K562 (cell line): ENCODE measurements at regions not wholly inside any gene's neighbourhood (a gene's known extent, or its start where the extent isn't known, plus 50 kb on each side); places are given as distances from the start of the nearest gene placed in this dataset.
A peak's percentile ranks its signal among the peaks of the same experiment; 100 is the strongest.

Source experiments
- ATF7 ChIP-seq: fragments of 450-650 bp; IDR thresholded peaks from 2 replicates; pipeline ENCODE4 v1.7.1; 2014; ENCODE audit warnings: mild to moderate bottlenecking, moderate library complexity
- BHLHE40 ChIP-seq: IDR thresholded peaks from 2 replicates; pipeline ENCODE4 v1.6.1; 2011; ENCODE audit warnings: low read length, improper control_type of control experiment
- BRD9 ChIP-seq: fragments of 450-650 bp; IDR thresholded peaks from 2 replicates; pipeline ENCODE4 v1.6.1; 2018; ENCODE audit warnings: low read depth; ENCODE audit not compliant: partially characterized antibody
- DACH1 ChIP-seq: fragments of 450-650 bp; IDR thresholded peaks from 2 replicates; pipeline ENCODE4 v1.6.1; 2018; ENCODE audit not compliant: partially characterized antibody
- DNMT1 ChIP-seq: fragments of 450-650 bp; IDR thresholded peaks from 2 replicates; pipeline ENCODE4 v1.6.1; 2016; ENCODE audit warnings: antibody characterized with exemption, mild to moderate bottlenecking
- HMGN3 ChIP-seq: IDR thresholded peaks from 2 replicates; pipeline ENCODE4 v1.6.1; 2011; ENCODE audit warnings: borderline replicate concordance, low read depth, mild to moderate bottlenecking, mixed read lengths, low read length; ENCODE audit not compliant: insufficient read length; ENCODE audit errors: extremely low read depth
- JUN ChIP-seq, 2 experiments: sonication (generic) in 1 of 2; formaldehyde crosslinking in 1 of 2; IDR thresholded peaks; 2 replicates each; pipeline versions ENCODE4 v1.6.1 to v1.8.0; 2012 to 2022; ENCODE audit warnings: borderline replicate concordance in 2 of 2, mild to moderate bottlenecking in 2 of 2, improper control_type of control experiment in 1 of 2, low read depth in 1 of 2, low read length in 1 of 2, missing genetic modification reagents in 1 of 2
- POLR2G ChIP-seq: fragments of 200-400 bp; formaldehyde crosslinking; IDR thresholded peaks from 2 replicates; pipeline ENCODE4 v1.6.1; 2017; ENCODE audit warnings: low read depth, mild to moderate bottlenecking, antibody characterized with exemption, low read length, moderate library complexity
- SP2 ChIP-seq: IDR thresholded peaks from 2 replicates; pipeline ENCODE4 v1.6.1; 2011; ENCODE audit warnings: mild to moderate bottlenecking, low read depth, low read length, moderate library complexity; ENCODE audit not compliant: poor library complexity, severe bottlenecking; ENCODE audit errors: extremely low read depth
- ZNF232 ChIP-seq: sonication (generic); formaldehyde crosslinking; IDR thresholded peaks from 2 replicates; pipeline ENCODE4 v1.8.0; 2022; ENCODE audit warnings: mild to moderate bottlenecking, missing genetic modification reagents
- ZNF384 ChIP-seq: IDR thresholded peaks from 2 replicates; pipeline ENCODE4 v1.6.1; 2012; ENCODE audit warnings: low read depth, low read length, improper control_type of control experiment
- TF ChIP-seq, protein P1 (sequence below), 2 experiments: fragments of 450-650 bp in 1 of 2; sonication (generic) in 1 of 2; formaldehyde crosslinking in 1 of 2; IDR thresholded peaks in 1 of 2; conservative IDR thresholded peaks in 1 of 2; 2 replicates each; pipeline versions ENCODE4 v1.6.1 to v1.8.1; 2016 to 2023; ENCODE audit warnings: mild to moderate bottlenecking in 2 of 2, moderate library complexity in 2 of 2, inconsistent platforms in 1 of 2, missing genetic modification reagents in 1 of 2
- TF ChIP-seq, protein P2 (sequence below), 3 experiments: IDR thresholded peaks in 2 of 3; conservative IDR thresholded peaks in 1 of 3; 2 replicates each; pipeline ENCODE4 v1.5.1; 2011 to 2012; ENCODE audit warnings: low read length in 3 of 3, mild to moderate bottlenecking in 3 of 3, control low read depth in 2 of 3, improper control_type of control experiment in 1 of 3, inconsistent platforms in 1 of 3, low read depth in 1 of 3, mixed read lengths in 1 of 3, moderate library complexity in 1 of 3; ENCODE audit not compliant: insufficient read depth in 2 of 3

DNA sequence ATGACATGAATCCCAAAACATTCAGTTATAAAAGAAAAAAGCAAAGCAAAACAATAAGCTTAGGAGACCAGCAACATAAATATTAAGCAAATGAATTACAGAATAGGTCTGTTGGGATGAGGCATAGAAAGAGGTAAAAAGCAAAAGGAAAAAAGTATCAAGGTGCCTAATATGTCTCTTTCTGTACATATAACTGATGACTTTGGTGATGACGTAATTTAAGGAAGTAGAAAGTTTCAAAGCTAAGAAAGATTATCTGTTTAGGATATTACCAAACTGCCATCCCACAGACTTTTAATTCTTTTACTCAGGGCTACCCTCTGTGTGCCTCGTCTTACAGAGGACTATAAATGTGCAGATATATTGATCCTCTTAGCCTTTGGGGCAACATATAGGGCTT is 1066.5 kb downstream of the SORCS3 start:
- no peak for TF ChIP-seq ATF7
- TF ChIP-seq JUN (IDR thresholded peaks at IDR 0.05; ENCODE audit: borderline replicate concordance, low read depth, low read length), result no peak
- no peak for TF ChIP-seq JUN (CRISPR knock-in tag; IDR thresholded peaks at IDR 0.05; ENCODE audit: borderline replicate concordance)
- TF ChIP-seq POLR2G, result no peak
- TF ChIP-seq BRD9, result no peak
- TF ChIP-seq ZNF384, result no peak
- TF ChIP-seq, protein P1, sequence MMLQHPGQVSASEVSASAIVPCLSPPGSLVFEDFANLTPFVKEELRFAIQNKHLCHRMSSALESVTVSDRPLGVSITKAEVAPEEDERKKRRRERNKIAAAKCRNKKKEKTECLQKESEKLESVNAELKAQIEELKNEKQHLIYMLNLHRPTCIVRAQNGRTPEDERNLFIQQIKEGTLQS (IDR thresholded peaks at IDR 0.05), result 0 out of 2 replicates have a peak, but pooled peaks have one; percentile 14
- TF ChIP-seq, protein P1 (CRISPR knock-in tag; conservative IDR thresholded peaks at IDR 0.05), result no peak
- no peak for TF ChIP-seq ZNF232 (CRISPR knock-in tag)
- TF ChIP-seq, protein P2, sequence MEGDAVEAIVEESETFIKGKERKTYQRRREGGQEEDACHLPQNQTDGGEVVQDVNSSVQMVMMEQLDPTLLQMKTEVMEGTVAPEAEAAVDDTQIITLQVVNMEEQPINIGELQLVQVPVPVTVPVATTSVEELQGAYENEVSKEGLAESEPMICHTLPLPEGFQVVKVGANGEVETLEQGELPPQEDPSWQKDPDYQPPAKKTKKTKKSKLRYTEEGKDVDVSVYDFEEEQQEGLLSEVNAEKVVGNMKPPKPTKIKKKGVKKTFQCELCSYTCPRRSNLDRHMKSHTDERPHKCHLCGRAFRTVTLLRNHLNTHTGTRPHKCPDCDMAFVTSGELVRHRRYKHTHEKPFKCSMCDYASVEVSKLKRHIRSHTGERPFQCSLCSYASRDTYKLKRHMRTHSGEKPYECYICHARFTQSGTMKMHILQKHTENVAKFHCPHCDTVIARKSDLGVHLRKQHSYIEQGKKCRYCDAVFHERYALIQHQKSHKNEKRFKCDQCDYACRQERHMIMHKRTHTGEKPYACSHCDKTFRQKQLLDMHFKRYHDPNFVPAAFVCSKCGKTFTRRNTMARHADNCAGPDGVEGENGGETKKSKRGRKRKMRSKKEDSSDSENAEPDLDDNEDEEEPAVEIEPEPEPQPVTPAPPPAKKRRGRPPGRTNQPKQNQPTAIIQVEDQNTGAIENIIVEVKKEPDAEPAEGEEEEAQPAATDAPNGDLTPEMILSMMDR (IDR thresholded peaks at IDR 0.05 in 2 of 3, conservative IDR thresholded peaks at IDR 0.05 in 1 of 3; ENCODE audit: insufficient read depth in 2 of 3, low read depth in 1 of 3, low read length in 3 of 3), result no peak
- no peak for TF ChIP-seq SP2
- no peak for TF ChIP-seq BHLHE40
- no peak for TF ChIP-seq DACH1
- no peak for TF ChIP-seq HMGN3
- TF ChIP-seq DNMT1, result no peak
